ENCODE measurements at regions not wholly inside any gene's neighbourhood (a gene's known extent, or its start where the extent isn't known, plus 50 kb on each side); places are given as distances from the start of the nearest gene placed in this dataset.
A peak's percentile ranks its signal among the peaks of the same experiment; 100 is the strongest.

- TF ChIP-seq CTCF (IDR thresholded peaks at IDR 0.05) = no peak
- Histone ChIP-seq H3K4me1 (no peaks in the 10 kb centered on the region), H3K9me3 (no peaks in the 10 kb centered on the region), H3K4me3 (no peak overlapping the region), H3K27ac (no peak overlapping the region), H3K36me3 (no peaks in the 10 kb centered on the region), H3K27me3 (ENCODE audit: low read depth) (no peaks in the 10 kb centered on the region)
- intact Hi-C loops (cut with DNase I) = no loop called here
- no peak for ATAC-seq
- no peak for DNase-seq
These were observed 442.9 kb upstream of the CTSO start for GRCh38 chr4:156396534-156396933.

GRCh38 chr4:156391325-156391653, 437.6 kb upstream of the CTSO start:
- intact Hi-C loops (cut with DNase I) = no loop called here
- Histone ChIP-seq H3K4me1 (no peaks in the 10 kb centered on the region), H3K9me3 (no peaks in the 10 kb centered on the region), H3K36me3 (no peaks in the 10 kb centered on the region), H3K27ac (no peak overlapping the region), H3K27me3 (ENCODE audit: low read depth) (no peaks in the 10 kb centered on the region), H3K4me3 (no peak overlapping the region)
- ATAC-seq (no peak), DNase-seq (no peak)
- TF ChIP-seq CTCF (IDR thresholded peaks at IDR 0.05) = no peak

GRCh38 chr4:156390599-156391324, 437.1 kb upstream of the CTSO start:
- Histone ChIP-seq H3K4me1 (no peaks in the 10 kb centered on the region), H3K4me3 (no peak overlapping the region), H3K27me3 (ENCODE audit: low read depth) (no peaks in the 10 kb centered on the region), H3K27ac (no peak overlapping the region), H3K36me3 (no peaks in the 10 kb centered on the region), H3K9me3 (no peaks in the 10 kb centered on the region)
- DNase-seq = no peak
- intact Hi-C loops (cut with DNase I) = no loop called here
- ATAC-seq = no peak
- TF ChIP-seq CTCF (IDR thresholded peaks at IDR 0.05) = no peak

GRCh38 chr4:156388826-156389225, 435.2 kb upstream of the CTSO start:
- intact Hi-C loops (cut with DNase I) = no loop called here
- TF ChIP-seq CTCF (IDR thresholded peaks at IDR 0.05) = no peak
- no peak for ATAC-seq
- no peak overlapping the region for H3K27ac ChIP-seq
- DNase-seq = no peak
- no peaks in the 10 kb centered on the region for H3K4me1 ChIP-seq
- no peak overlapping the region for H3K4me3 ChIP-seq
- H3K36me3 ChIP-seq = no peaks in the 10 kb centered on the region
- no peaks in the 10 kb centered on the region for H3K9me3 ChIP-seq
- no peaks in the 10 kb centered on the region for H3K27me3 ChIP-seq (ENCODE audit: low read depth)

- no peak overlapping the region for H3K4me3 ChIP-seq
- no peaks in the 10 kb centered on the region for H3K27me3 ChIP-seq (ENCODE audit: low read depth)
- H3K27ac ChIP-seq = no peak overlapping the region
- no peak for DNase-seq
- H3K4me1 ChIP-seq = no peaks in the 10 kb centered on the region
- no peaks in the 10 kb centered on the region for H3K9me3 ChIP-seq
- H3K36me3 ChIP-seq = no peaks in the 10 kb centered on the region
- TF ChIP-seq CTCF (IDR thresholded peaks at IDR 0.05) = no peak
- ATAC-seq = peak; percentile 62 to 79
- intact Hi-C loops (cut with DNase I) = no loop called here
These were observed 424.5 kb upstream of the CTSO start for GRCh38 chr4:156378033-156378665.
